IPS DF 6.9 (cell line): ENCODE measurements at regions not wholly inside any gene's neighbourhood (a gene's known extent, or its start where the extent isn't known, plus 50 kb on each side); places are given as distances from the start of the nearest gene placed in this dataset.
"Not testable (repeated sequence)": the region's sequence is repeated elsewhere in the genome, so short reads cannot be mapped to it uniquely, and the experiment has no call there.

Experiments
- DNase-seq: peaks from one replicate; pipeline ENCODE4 v3.0.0-alpha.2; 2013; ENCODE audit warnings: low read depth, low spot score
- H3K27ac ChIP-seq: one replicate; pipeline ENCODE4 v1.5.1; 2013; ENCODE audit warnings: low read length, control low read depth
- H3K27me3 ChIP-seq: 2 replicates; pipeline ENCODE4 v1.6.1; 2013; ENCODE audit warnings: mild to moderate bottlenecking, low read length; ENCODE audit not compliant: control insufficient read depth, insufficient read depth
- H3K36me3 ChIP-seq: 2 replicates; pipeline ENCODE4 v1.6.1; 2013; ENCODE audit warnings: low read length; ENCODE audit not compliant: control insufficient read depth, insufficient read depth
- H3K4me1 ChIP-seq: 2 replicates; pipeline ENCODE4 v1.6.1; 2013; ENCODE audit warnings: low read length; ENCODE audit not compliant: control insufficient read depth, insufficient read depth
- H3K4me3 ChIP-seq: 2 replicates; pipeline ENCODE4 v1.5.1; 2013; ENCODE audit warnings: mild to moderate bottlenecking, low read length
- H3K9me3 ChIP-seq: 2 replicates; pipeline ENCODE4 v1.6.1; 2013; ENCODE audit warnings: low read length, inconsistent platforms; ENCODE audit not compliant: control insufficient read depth, insufficient read depth
- WGBS: extraction: QIAGEN DNeasy Blood & Tissue Kit; methylation state at CpG from one replicate; pipeline ENCODE4 v1.1.7; 2013; ENCODE audit warnings: mixed read lengths, missing lambda C conversion rate; ENCODE audit not compliant: insufficient read length, insufficient coverage; 5-methylcytosine and 5-hydroxymethylcytosine counted together

DNA sequence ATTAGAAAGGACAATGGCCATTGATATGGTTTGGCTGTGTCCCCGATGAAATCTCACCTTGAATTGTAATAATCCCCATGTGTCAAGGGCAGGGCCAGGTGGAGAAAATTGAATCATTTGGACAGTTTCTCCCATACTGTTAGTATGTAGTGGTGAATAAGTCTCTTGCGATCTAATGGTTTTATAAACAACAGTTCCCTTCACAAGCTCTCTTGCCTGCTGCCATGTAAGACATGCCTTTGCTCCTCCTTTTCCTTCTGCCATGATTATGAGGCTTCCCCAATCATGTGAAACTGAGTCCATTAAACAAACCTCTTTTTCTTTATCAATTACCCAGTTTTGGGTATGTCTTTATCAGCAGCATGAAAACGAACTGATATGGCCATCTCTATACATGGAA, 302.7 kb downstream of the SFMBT2 start:
- Histone ChIP-seq H3K4me3 (no peak overlapping the region), H3K9me3 (no peaks in the 10 kb centered on the region), H3K4me1 (no peaks in the 10 kb centered on the region), H3K36me3 (no peaks in the 10 kb centered on the region), H3K27ac (no peak overlapping the region), H3K27me3 (0 out of 2 replicates have a peak, but pooled peaks cover 1% of the 10 kb centered on the region)
- no CpG with 5 or more reads among the region's 3 CpGs for WGBS
- DNase-seq, result no peak

DNA sequence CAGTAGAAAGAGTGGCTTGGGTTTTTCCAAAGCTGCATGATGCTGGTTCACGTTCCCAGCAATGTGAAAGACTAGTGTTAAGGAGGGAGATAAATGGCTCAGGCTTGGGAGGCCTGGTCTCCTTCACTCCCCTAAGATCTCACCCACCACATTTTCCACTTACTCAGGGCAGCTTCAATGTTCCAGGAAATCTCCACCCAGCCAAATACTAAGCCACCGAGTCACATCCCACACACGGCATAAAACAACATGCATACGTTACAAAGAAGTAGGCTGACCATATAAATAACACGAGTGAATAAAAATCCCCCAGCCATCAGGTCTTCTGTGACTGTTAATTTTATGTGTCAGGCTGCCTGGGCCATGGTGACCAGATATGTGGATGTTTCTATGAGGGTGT, 303.5 kb downstream of the SFMBT2 start:
- Histone ChIP-seq H3K4me3 (no peak overlapping the region), H3K27me3 (0 out of 2 replicates have a peak, but pooled peaks cover 1% of the 10 kb centered on the region), H3K36me3 (no peaks in the 10 kb centered on the region), H3K9me3 (no peaks in the 10 kb centered on the region), H3K4me1 (no peaks in the 10 kb centered on the region), H3K27ac (no peak overlapping the region)
- no peak for DNase-seq
- no CpG with 5 or more reads among the region's 5 CpGs for WGBS

DNA sequence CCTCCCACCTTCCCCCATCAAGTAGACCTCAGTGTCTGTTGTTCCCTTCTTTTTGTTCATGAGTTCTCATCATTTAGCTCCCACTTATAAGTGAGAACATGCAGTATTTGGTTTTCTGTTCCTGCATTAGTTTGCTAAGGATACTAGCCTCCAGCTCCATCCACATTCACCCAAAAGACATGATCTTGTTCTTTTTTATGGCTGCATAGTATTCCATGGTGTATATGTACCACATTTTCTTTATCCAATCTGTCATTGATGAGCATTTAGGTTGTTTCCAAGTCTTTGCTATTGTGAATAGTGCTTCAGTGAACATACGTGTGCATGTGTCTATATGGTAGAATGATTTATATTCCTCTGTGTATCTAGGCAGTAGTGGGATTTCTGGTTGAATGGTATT, 306.5 kb downstream of the SFMBT2 start:
- not testable (repeated sequence) for H3K9me3 ChIP-seq, H3K27ac ChIP-seq, H3K36me3 ChIP-seq, DNase-seq, H3K27me3 ChIP-seq, H3K4me1 ChIP-seq, H3K4me3 ChIP-seq
- WGBS, result no CpG with 5 or more reads among the region's 1 CpG

DNA sequence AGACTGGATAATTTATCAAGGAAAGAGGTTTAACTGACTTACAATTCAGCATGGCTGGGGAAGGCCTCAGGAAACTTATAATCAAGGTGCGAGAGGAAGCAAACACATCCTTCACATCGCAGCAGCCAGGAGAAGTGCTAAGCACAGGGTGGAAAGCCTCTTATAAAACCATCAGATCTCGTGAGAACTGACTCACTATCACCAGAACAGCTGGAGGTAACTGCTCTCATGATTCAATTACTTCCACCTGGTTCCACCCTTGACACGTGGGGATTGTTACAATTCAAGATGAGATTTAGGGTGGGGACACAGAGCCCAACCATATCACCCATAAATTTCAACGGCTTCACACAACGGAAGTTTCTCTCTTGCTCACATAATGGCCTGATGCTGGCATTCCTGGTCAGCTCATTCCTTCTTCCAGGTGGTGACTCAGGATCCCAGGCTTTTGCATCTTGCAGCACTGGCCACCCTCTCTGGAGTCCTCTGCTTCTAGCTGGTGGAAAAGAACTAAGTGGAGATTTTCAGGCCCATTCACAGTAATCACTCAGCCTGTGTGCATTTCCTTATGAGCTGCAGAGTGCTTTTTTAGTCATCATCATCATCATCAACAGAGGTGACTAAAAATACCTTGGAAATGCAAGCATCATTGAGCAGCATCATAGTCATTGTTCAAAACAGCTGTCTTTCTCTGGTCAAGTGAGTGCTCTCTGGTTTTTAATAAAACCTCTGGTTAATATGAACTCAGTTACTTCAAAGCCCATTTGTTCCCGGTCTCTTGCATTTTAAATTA, 308.1 kb downstream of the SFMBT2 start:
- 0 out of 2 replicates have a peak, but pooled peaks cover 1% of the 10 kb centered on the region for H3K27me3 ChIP-seq
- no CpG with 5 or more reads among the region's 7 CpGs for WGBS

DNA sequence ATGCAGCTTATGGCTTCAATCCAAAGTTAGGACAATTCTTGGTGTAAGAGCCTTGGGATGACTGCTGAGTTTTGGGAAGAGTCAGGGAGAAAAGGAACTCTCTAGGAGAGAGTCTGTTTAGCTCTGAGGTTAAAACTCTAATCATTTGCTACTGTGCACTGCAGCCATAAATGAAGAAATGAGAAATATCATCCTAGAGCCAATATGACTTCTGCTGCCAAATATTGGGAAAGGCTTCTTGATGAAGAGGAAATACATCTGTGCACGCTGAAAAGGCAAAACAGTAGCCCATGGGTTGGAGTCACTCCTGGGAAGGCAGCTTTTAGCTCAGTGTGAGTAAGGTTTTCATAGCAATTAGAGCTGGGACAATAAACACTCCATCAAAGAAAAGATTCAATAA, 308.8 kb downstream of the SFMBT2 start:
- Histone ChIP-seq H3K4me1 (no peaks in the 10 kb centered on the region), H3K4me3 (no peak overlapping the region)
- no CpG with 5 or more reads among the region's 1 CpG for WGBS

More for the DNA sequence above, 308.1 kb downstream of the SFMBT2 start:
- Histone ChIP-seq H3K4me3 (no peak overlapping the region), H3K36me3 (no peaks in the 10 kb centered on the region), H3K27ac (no peak overlapping the region), H3K9me3 (no peaks in the 10 kb centered on the region), H3K4me1 (no peaks in the 10 kb centered on the region)
- DNase-seq, result no peak

DNA sequence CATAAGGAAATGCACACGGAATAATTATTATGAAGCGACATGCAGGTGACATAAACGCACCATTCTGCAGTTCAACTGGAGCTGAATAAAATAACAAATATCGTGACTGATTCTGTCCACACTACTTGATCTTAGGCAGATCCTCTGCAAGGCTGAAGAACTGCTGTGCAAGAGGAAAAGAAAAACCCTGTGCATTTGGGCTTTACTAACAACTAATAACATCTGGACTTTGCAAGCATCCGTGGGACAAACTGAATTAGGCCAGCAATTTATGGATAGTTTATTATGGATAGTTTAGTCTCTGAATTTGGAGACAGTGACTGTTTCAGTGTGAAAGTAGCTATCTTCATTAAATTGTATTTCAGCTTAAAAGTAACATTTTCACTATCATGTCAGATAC, 309.4 kb downstream of the SFMBT2 start:
- no peaks in the 10 kb centered on the region for H3K9me3 ChIP-seq
- no peaks in the 10 kb centered on the region for H3K4me1 ChIP-seq
- H3K27me3 ChIP-seq, result no peaks in the 10 kb centered on the region
- no peak overlapping the region for H3K4me3 ChIP-seq
- H3K27ac ChIP-seq, result no peak overlapping the region
- DNase-seq, result no peak
- no CpG with 5 or more reads among the region's 5 CpGs for WGBS
- H3K36me3 ChIP-seq, result no peaks in the 10 kb centered on the region

More for the DNA sequence above, 308.8 kb downstream of the SFMBT2 start:
- no peaks in the 10 kb centered on the region for H3K9me3 ChIP-seq
- no peak for DNase-seq
- H3K36me3 ChIP-seq, result no peaks in the 10 kb centered on the region
- 0 out of 2 replicates have a peak, but pooled peaks cover under 1% of the 10 kb centered on the region for H3K27me3 ChIP-seq
- H3K27ac ChIP-seq, result no peak overlapping the region

DNA sequence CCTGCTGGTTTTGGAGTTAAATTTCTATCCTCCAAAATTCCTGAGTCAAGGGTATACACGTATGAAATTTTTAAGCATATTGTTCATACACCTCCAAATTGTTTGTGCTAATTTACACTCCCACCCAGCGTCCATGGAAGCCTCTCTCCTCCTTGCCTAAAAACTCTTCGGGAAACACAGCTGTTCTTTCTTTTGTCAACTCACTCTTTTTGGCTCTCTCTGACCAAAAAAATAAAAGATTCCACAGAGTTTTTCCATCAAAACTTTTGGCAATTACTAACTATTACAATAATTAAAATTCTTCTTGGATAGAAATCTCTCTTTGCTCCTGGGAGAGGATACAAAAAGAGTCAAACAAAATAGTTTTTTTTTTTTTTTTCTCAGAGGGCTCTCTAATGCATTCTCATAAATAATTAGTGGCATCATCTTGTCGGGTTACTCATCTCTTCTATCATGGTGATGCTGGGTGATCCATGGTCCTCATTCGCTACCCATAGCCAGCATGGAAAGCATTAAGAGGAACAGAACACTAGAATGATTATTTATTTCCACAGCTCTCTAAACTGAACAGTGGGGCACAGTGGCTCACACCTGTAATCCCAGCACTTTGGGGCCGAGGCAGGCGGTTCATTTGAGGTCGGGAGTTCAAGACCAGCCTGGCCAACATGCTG, 310.7 kb downstream of the SFMBT2 start:
- Histone ChIP-seq H3K27me3 (no peaks in the 10 kb centered on the region), H3K4me1 (no peaks in the 10 kb centered on the region), H3K36me3 (no peaks in the 10 kb centered on the region), H3K4me3 (no peak overlapping the region), H3K27ac (no peak overlapping the region), H3K9me3 (no peaks in the 10 kb centered on the region)
- no CpG with 5 or more reads among the region's 8 CpGs for WGBS
- no peak for DNase-seq

DNA sequence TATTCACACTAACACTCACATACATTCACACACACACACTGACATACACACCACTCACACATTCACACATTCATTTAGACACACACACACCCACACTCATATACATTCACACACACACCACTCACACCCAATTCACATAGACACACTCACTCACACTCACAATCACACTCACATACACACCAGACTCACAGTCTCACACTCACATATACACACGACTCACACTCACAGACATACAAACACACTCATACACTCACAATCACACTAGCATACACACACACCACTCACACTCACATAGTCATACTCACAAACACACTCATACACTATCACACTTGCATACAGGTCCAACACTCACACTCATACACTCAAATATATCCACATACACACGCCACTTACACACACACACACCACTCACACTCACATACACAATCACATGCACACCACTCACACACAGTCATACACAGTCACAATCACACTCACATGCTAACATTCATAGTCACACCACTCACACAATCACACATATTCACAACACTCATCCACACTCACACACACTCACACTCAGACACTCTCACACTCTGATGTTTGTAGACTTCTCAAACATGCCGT, 312.6 kb downstream of the SFMBT2 start:
- Histone ChIP-seq H3K36me3 (no peaks in the 10 kb centered on the region), H3K27ac (no peak overlapping the region), H3K27me3 (no peaks in the 10 kb centered on the region), H3K4me1 (no peaks in the 10 kb centered on the region), H3K9me3 (no peaks in the 10 kb centered on the region), H3K4me3 (no peak overlapping the region)
- 100% methylated on average over 2 of the region's 3 CpGs for WGBS
- no peak for DNase-seq

DNA sequence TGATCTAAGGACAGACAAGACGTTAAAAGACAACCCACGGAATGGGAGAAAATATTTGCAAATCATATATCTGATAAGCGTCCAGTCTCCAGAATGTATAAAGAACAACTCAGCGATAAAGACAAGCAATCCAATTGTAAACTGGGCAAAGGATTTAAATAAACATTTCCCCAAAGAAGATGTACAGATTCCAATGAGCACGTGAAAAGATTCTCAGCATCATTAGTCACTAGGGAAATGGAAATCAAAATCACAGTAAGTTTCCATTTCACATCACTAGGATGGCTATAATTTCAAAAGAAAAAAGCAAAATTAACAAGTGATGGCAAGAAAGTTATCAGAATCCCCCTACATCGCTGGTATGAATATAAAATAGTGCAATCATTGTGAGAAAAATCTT, 316.1 kb downstream of the SFMBT2 start:
- no peaks in the 10 kb centered on the region for H3K4me1 ChIP-seq
- no CpG with 5 or more reads among the region's 6 CpGs for WGBS
- H3K9me3 ChIP-seq, result no peaks in the 10 kb centered on the region
- H3K4me3 ChIP-seq, result no peak overlapping the region
- no peak overlapping the region for H3K27ac ChIP-seq
- no peak for DNase-seq
- H3K36me3 ChIP-seq, result no peaks in the 10 kb centered on the region
- no peaks in the 10 kb centered on the region for H3K27me3 ChIP-seq

DNA sequence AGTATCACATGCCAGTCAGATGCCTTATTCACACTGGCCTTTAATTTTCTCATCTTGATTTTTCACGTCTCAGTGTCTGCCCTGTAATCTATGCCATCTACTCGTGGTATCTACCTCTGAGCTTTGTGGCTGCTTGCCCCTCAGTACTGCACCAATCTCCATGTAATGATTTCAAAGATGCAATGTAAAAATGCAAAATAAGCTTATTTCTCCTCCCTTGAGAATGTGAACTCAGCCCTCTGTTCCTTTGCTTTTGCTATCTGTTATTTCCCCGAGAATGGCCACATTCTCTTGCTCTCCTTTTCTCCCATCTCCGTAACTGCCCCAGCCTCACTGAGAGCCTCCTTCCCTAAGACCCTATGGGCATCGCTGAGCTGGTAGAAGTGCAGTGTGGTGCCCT, 317.5 kb downstream of the SFMBT2 start:
- WGBS, result no CpG with 5 or more reads among the region's 5 CpGs
- Histone ChIP-seq H3K9me3 (no peaks in the 10 kb centered on the region), H3K4me3 (no peak overlapping the region), H3K4me1 (no peaks in the 10 kb centered on the region), H3K27me3 (no peaks in the 10 kb centered on the region), H3K36me3 (no peaks in the 10 kb centered on the region), H3K27ac (no peak overlapping the region)
- DNase-seq, result no peak
